C4-2B (cell line): ENCODE measurements at regions not wholly inside any gene's neighbourhood (a gene's known extent, or its start where the extent isn't known, plus 50 kb on each side); places are given as distances from the start of the nearest gene placed in this dataset.

Experiments
- CTCF ChIP-seq: fragments of 450-650 bp; conservative IDR thresholded peaks from 2 replicates; pipeline ENCODE4 v1.5.1; 2017; ENCODE audit warnings: mild to moderate bottlenecking
- ZFX ChIP-seq: fragments of 450-650 bp; IDR thresholded peaks from 2 replicates; pipeline ENCODE4 v1.6.1; 2017

GRCh38 chr14:104469591-104469990 lies 110.0 kb upstream of the C14orf180 start:
- TF ChIP-seq CTCF (no peak), ZFX (no peak)
